ENCODE measurements at regions not wholly inside any gene's neighbourhood (a gene's known extent, or its start where the extent isn't known, plus 50 kb on each side); places are given as distances from the start of the nearest gene placed in this dataset.

DNA sequence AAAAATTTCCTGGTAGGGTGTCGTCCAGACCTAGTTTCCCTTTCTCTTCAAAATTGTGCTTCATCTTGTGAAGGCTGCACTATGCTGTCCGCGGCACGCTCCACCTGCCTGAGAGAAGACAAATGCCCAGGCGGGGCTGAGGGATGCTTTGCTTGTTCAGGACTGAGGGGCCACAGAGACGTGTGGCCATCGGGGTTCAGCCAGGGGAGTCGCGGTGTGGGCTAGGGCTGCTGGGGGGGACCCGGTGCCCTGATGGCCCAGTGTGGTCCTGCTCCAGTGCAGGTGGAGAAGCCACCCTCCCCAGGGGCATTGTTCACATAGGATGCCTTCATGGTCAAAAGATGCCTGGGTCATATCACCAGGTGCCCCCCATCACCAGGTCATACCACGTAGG is 107.8 kb upstream of the SHH start:
- no peak overlapping the region for H3K4me2 ChIP-seq (ENCODE audit: low read depth, low read length, poor library complexity, severe bottlenecking)
- H3F3A ChIP-seq (ENCODE audit: insufficient read depth): no peaks in the 10 kb centered on the region
- TF ChIP-seq, protein P1, sequence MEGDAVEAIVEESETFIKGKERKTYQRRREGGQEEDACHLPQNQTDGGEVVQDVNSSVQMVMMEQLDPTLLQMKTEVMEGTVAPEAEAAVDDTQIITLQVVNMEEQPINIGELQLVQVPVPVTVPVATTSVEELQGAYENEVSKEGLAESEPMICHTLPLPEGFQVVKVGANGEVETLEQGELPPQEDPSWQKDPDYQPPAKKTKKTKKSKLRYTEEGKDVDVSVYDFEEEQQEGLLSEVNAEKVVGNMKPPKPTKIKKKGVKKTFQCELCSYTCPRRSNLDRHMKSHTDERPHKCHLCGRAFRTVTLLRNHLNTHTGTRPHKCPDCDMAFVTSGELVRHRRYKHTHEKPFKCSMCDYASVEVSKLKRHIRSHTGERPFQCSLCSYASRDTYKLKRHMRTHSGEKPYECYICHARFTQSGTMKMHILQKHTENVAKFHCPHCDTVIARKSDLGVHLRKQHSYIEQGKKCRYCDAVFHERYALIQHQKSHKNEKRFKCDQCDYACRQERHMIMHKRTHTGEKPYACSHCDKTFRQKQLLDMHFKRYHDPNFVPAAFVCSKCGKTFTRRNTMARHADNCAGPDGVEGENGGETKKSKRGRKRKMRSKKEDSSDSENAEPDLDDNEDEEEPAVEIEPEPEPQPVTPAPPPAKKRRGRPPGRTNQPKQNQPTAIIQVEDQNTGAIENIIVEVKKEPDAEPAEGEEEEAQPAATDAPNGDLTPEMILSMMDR (IDR thresholded peaks at IDR 0.05; ENCODE audit: insufficient read depth, low read length, poor library complexity, severe bottlenecking): no peak
- H3K4me3 ChIP-seq (ENCODE audit: insufficient read depth, low read length, poor library complexity, severe bottlenecking): no peak overlapping the region
- H3K9me2 ChIP-seq (replicated peaks; ENCODE audit: insufficient read depth, low read length): no peaks in the 10 kb centered on the region
- no peaks in the 10 kb centered on the region for H3K36me3 ChIP-seq (ENCODE audit: low read length)
- H4K20me1 ChIP-seq (ENCODE audit: low read depth, low read length): no peaks in the 10 kb centered on the region
- no peaks in the 10 kb centered on the region for H3K79me2 ChIP-seq (ENCODE audit: insufficient read depth, low read length)
- H3K27ac ChIP-seq (ENCODE audit: low read depth, low read length): no peak overlapping the region
- no peak overlapping the region for H3K9ac ChIP-seq (ENCODE audit: low read length)
- no peaks in the 10 kb centered on the region for H3K27me3 ChIP-seq (ENCODE audit: low read length)
- no peaks in the 10 kb centered on the region for H3K9me3 ChIP-seq (ENCODE audit: insufficient read depth, low read length)
- no peak overlapping the region for H2AFZ ChIP-seq (ENCODE audit: low read depth, low read length, severe bottlenecking)

DNA sequence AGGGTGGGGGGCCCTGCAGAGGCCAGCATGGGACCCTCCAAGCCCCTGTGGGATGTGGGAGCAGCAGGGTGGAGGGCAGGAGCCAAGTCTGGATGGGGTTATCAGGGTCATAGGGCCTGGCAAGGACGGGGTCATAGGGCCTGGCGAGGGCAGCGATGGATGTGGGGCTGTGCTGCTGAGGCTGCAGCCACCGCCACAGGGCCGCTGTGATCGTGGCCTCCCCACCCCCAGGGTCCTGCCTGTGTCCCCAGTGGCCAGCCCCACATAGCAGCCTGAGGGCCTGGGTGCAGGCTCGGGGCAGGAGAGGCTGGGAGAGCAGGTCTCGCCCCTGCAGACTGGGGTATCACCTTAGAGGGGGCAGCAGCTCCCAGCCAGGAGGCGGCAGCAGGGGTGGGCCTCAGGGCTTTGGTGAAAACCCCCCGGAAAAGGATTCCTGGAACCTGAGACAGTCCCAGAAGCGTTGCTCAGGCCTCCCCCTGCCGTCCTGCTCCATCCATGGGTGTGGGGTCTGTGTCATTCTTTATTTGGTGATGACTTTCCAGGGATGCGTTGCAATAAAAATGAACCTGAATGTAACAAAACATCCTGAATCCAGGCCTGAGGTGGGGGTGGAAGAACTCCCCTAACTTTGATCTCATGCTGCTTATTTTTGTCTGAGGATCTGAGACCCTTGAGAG is 107.3 kb upstream of the SHH start:
- H3K79me2 ChIP-seq (ENCODE audit: insufficient read depth, low read length): no peaks in the 10 kb centered on the region
- TF ChIP-seq, protein P1 (IDR thresholded peaks at IDR 0.05; ENCODE audit: insufficient read depth, low read length, poor library complexity, severe bottlenecking): no peak
- TF ChIP-seq EZH2phosphoT487 (conservative IDR thresholded peaks at IDR 0.05; ENCODE audit: low read length): no peak
- H3F3A ChIP-seq (ENCODE audit: insufficient read depth): no peaks in the 10 kb centered on the region
- no peaks in the 10 kb centered on the region for H3K27me3 ChIP-seq (ENCODE audit: low read length)
- H3K9me2 ChIP-seq (replicated peaks; ENCODE audit: insufficient read depth, low read length): no peaks in the 10 kb centered on the region
- no peak overlapping the region for H3K9ac ChIP-seq (ENCODE audit: low read length)
- H4K20me1 ChIP-seq (ENCODE audit: low read depth, low read length): no peaks in the 10 kb centered on the region
- no peak overlapping the region for H3K27ac ChIP-seq (ENCODE audit: low read depth, low read length)
- H3K9me3 ChIP-seq (ENCODE audit: insufficient read depth, low read length): no peaks in the 10 kb centered on the region
- no peak overlapping the region for H3K4me3 ChIP-seq (ENCODE audit: insufficient read depth, low read length, poor library complexity, severe bottlenecking)
- H3K4me2 ChIP-seq (ENCODE audit: low read depth, low read length, poor library complexity, severe bottlenecking): no peak overlapping the region
- H2AFZ ChIP-seq (ENCODE audit: low read depth, low read length, severe bottlenecking): no peak overlapping the region
- H3K36me3 ChIP-seq (ENCODE audit: low read length): no peaks in the 10 kb centered on the region

DNA sequence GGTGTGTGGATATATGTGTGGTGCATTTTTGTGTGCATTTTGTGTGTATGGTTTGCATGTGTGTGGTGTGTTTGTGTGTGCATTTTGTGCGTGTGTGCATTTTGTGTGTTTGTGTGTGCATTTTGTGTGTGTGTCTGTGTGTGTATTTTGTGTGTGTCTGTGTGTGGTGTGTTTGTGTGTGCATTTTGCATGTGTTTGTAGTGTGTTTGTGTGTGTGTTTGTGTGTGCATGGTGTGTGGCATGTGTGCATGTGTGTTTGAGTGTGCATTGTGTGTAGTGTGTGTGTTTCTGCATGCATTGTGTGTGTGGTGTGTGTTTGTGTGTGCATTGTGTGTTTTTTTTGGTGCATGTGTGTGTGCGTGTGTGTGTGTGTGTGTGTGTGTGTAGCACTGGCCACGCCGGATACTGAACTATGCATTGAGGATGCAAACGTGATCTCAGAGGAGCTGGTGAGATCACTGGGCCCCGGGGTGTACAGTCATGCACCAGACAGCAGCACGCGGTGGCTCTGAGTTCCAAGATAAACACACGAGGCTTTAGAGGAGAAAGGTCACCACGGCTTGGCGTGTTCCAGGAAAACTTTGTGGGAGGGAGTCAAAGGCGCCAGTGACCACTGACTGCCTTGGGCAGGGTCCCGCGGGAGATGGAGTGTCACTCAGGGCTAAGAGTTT is 106.6 kb upstream of the SHH start:
- no peaks in the 10 kb centered on the region for H3K79me2 ChIP-seq (ENCODE audit: insufficient read depth, low read length)
- no peak overlapping the region for H3K27ac ChIP-seq (ENCODE audit: low read depth, low read length)
- H3K36me3 ChIP-seq (ENCODE audit: low read length): no peaks in the 10 kb centered on the region
- H3F3A ChIP-seq (ENCODE audit: insufficient read depth): no peaks in the 10 kb centered on the region
- no peak overlapping the region for H3K4me3 ChIP-seq (ENCODE audit: insufficient read depth, low read length, poor library complexity, severe bottlenecking)
- H2AFZ ChIP-seq (ENCODE audit: low read depth, low read length, severe bottlenecking): no peak overlapping the region
- TF ChIP-seq EZH2phosphoT487 (conservative IDR thresholded peaks at IDR 0.05; ENCODE audit: low read length): no peak
- TF ChIP-seq, protein P1 (IDR thresholded peaks at IDR 0.05; ENCODE audit: insufficient read depth, low read length, poor library complexity, severe bottlenecking): no peak
- H3K9ac ChIP-seq (ENCODE audit: low read length): no peak overlapping the region
- no peaks in the 10 kb centered on the region for H3K9me2 ChIP-seq (replicated peaks; ENCODE audit: insufficient read depth, low read length)
- no peak overlapping the region for H3K4me2 ChIP-seq (ENCODE audit: low read depth, low read length, poor library complexity, severe bottlenecking)
- H3K9me3 ChIP-seq (ENCODE audit: insufficient read depth, low read length): no peaks in the 10 kb centered on the region
- no peaks in the 10 kb centered on the region for H3K27me3 ChIP-seq (ENCODE audit: low read length)
- no peaks in the 10 kb centered on the region for H4K20me1 ChIP-seq (ENCODE audit: low read depth, low read length)
